NCI-H2196 treated with DMSO at 0.1 percent for 48 hours (cell line): ENCODE measurements at regions not wholly inside any gene's neighbourhood (a gene's known extent, or its start where the extent isn't known, plus 50 kb on each side); places are given as distances from the start of the nearest gene placed in this dataset.
"Not testable (repeated sequence)": the region's sequence is repeated elsewhere in the genome, so short reads cannot be mapped to it uniquely, and the experiment has no call there.

ENCODE experiments used
- DNase-seq: peaks from one replicate; lab custom pipeline; 2025; ENCODE audit not compliant: unreplicated experiment; lab: John Stamatoyannopoulos, UW

GRCh38 chr14:99015833-99016232 lies 256.2 kb downstream of the BCL11B start:
- DNase-seq = no peak

GRCh38 chr14:99023371-99023770 lies 248.6 kb downstream of the BCL11B start:
- no peak for DNase-seq

- DNase-seq = no peak
Measured at GRCh38 chr14:99024926-99025325, 247.1 kb downstream of the BCL11B start.

- no peak for DNase-seq
Measured at GRCh38 chr14:99025418-99025817, 246.6 kb downstream of the BCL11B start.

DNA sequence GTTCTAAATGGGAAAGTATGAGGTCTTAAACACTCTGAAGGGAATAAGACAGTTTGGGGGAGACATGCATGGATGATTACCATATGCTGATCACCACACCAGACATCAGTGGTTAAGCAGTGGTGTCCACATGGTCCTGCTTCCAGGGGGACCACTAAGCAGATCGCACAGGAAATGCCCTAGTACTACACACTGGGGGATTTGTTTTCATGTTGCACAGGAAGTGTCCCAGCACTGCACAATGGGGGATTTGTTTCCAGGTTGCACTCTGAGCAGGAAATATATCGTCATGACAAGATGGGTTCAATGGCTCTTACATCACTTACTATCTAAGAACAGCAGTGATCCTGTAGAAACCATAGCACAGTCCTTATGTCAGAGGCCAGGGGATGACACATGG lies 245.5 kb downstream of the BCL11B start:
- no peak for DNase-seq

DNA sequence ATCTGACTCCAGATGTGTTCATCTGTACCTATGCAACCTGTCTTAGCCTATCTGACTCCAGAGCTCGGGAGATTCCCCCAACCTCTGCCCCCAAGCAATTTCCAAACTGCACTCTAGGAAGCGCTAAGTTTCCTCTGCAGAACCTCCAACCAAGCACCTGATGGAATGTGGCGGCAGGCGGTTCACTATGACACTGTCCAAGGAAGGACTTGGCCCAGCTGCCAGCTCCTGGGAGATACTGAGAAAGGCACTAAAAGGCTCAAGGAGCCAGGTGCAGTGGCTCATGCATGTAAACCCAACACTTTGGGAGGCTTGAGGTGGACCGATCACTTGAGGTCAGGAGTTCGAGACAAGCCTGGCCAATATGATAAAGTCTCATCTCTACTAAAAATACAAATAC lies 244.0 kb downstream of the BCL11B start:
- no peak for DNase-seq

- DNase-seq = no peak
Measured at GRCh38 chr14:99028521-99028920, 243.5 kb downstream of the BCL11B start.

DNA sequence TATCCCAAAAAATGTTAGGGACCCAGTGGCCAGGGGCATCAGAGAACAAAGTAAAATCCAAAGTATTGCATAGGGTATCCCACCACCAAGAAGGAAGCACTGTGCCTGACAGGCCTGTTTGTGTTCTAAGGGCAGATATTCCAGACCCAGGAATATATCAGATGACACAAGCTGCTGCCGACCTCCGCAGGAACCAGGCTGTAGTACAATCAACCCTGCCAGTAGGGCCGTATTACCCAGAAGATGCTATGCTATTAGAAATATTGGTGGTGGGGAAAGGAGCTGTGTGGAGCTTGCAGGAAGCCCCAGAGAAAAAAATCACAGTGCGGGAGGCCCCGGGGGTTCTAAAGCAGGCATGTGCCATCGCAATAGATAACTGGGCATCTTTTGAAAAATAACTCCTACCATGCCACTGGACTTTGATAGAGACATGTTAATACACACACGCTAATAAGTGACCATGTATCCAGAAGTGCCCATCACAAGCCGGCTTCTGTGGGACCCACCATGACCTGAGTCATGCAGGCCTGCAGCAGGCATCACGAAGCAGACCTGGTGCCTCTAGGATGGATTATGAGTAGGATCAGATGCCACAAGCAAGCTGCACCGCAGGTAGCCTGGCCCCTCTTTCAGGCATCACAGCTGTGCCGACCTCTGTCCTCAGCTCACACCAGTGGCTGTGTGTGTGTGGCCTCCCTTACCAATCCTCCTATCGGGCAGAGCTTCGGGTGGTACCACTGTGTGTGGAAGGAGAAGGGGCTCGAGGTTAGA lies 242.7 kb downstream of the BCL11B start:
- no peak for DNase-seq

GRCh38 chr14:99029916-99030305 lies 242.1 kb downstream of the BCL11B start:
- no peak for DNase-seq

DNA sequence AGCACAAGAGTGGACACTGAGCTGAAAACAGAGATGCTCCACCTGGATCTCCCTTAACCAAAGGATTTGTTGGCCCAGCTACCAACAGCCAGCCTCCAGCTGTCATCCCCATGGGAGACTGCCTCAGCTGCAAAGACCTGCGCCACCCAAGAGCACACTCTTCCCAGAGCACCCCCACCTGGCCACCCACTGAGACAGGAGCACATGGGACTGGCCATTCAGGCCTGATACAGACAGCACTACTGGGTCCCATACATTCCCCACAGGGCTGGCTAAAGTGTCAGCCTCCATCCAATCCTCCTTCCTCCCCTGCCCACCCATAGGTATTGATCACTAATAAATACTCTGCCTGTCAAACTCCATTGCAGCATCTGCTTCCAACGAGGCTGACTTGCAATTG lies 241.5 kb downstream of the BCL11B start:
- no peak for DNase-seq

DNA sequence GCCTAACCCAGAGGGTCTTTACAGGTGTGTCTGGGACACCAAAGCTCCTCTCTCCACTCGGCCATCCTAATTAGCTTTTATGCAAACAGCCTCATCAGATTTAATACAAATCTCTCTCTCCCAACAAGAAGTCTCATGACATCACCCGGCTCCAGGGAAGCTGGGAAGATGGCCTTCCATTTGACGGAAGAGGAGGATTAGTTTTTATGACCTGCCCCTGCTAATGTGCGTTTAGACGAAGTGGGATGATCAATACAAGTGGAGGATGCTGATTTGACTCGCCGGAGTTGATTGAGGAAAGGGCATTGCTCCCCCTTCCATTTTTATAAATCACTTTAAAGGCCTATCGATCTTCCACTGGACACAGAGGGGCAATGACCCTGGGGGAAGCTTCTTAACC lies 239.2 kb downstream of the BCL11B start:
- no peak for DNase-seq

- DNase-seq = no peak
Measured at GRCh38 chr14:99033951-99034350, 238.0 kb downstream of the BCL11B start.

GRCh38 chr14:99034711-99035171 lies 237.3 kb downstream of the BCL11B start:
- DNase-seq = no peak

DNA sequence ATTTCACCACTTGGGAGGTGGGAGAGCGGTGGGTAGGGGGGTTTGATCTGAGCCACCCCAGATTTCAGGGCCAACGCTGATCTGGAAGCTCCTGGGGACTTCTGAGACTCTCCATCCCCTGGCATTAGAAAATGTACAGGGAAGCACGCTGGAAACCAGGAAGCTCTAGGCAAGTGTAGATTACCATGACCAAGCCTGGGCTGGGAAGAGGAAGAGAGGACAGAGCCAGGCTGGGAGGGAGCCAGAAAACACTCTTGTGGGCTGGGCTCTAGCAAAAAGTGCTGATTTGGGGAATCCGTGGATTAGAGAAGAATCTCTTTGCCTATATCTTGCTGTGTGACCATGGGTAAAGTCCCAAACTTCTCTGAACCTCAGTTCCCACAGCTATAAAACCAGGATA lies 236.7 kb downstream of the BCL11B start:
- DNase-seq = no peak

GRCh38 chr14:99035712-99036610 lies 236.0 kb downstream of the BCL11B start:
- DNase-seq = no peak

DNA sequence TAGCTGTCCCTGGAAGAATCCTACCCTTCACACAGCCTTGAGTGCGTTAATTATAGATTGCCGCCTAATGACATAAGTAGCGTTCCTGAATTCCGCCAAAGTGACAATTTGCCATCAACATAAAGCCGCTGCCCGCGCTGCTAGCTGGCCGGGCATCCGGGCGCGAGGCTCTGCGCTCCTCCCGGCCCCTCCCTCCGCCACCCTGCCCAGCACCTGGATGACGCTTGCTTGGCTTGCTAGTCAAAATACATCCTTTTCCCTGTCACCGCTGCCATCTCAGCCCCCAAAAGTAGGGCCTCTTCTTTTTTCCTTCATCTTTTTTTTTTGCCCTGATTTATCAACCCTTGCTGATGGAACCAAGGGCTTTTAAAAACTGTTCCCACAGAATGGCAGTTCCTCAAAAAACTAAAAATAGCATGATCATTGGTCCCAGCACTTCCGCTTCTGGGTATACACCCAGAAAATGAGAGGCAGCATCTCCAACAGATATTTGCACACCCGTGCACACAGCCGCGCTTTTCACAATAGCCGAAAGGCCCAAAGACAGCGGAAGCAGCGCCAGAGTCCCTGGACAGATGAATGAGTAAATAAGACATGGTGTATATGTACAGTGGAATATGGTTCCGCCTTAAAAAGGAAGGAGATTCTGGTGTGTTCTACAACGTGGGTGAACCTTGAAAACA lies 235.2 kb downstream of the BCL11B start:
- no peak for DNase-seq

DNA sequence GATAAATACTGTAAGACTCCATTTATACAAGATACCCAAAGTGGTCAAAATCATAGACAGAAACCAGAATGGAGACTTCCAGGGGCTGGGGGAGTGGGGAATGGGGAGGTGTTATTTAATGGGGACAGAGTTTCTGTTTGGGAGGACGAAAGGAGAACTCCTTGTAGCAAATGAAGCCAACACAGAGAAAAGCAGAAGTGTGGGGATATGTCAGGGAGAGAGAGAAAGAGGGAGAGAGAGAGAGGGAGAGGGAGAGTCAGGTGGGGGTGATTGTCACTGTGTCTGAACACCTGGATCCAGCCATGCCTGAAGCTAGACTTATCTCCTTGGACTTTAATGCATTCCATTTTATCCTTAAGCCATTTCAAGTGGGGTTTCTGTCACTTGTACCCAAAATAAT lies 234.7 kb downstream of the BCL11B start:
- not testable (repeated sequence) for DNase-seq

DNA sequence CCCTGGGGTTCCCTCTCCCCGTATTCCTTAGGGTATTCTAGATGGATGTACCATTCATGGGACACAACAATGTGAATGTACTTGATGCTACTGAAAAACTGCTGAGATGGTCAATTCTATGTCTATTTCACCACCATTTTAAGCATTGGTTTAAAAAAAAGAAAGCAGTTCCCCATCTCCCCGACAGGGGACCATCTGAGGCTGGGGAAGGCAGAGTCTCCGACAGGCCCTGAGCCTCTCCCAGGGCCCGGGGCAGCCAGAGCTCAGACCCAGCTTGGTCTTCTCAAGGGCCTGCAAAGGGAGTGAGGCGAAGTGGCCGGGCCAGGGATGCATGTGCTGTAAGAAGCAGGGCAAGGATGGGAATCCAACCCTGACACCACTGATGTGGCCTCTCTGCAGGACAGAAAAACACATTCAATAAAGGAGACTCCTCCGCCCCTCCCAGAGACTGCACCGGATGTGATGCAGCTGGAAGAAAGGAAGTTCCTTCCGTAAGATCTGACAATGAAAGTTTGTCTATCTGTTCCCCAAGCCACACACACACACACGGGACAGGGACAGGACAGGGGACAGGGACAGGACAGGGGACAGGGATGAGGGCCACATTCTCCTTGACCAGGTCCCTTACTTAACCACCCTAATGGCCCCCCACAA lies 234.1 kb downstream of the BCL11B start:
- no peak for DNase-seq

- no peak for DNase-seq
Measured at GRCh38 chr14:99038431-99038820, 233.6 kb downstream of the BCL11B start.

- no peak for DNase-seq
Measured at GRCh38 chr14:99039331-99040041, 232.5 kb downstream of the BCL11B start.
